ENCODE measurements at regions not wholly inside any gene's neighbourhood (a gene's known extent, or its start where the extent isn't known, plus 50 kb on each side); places are given as distances from the start of the nearest gene placed in this dataset.

DNA sequence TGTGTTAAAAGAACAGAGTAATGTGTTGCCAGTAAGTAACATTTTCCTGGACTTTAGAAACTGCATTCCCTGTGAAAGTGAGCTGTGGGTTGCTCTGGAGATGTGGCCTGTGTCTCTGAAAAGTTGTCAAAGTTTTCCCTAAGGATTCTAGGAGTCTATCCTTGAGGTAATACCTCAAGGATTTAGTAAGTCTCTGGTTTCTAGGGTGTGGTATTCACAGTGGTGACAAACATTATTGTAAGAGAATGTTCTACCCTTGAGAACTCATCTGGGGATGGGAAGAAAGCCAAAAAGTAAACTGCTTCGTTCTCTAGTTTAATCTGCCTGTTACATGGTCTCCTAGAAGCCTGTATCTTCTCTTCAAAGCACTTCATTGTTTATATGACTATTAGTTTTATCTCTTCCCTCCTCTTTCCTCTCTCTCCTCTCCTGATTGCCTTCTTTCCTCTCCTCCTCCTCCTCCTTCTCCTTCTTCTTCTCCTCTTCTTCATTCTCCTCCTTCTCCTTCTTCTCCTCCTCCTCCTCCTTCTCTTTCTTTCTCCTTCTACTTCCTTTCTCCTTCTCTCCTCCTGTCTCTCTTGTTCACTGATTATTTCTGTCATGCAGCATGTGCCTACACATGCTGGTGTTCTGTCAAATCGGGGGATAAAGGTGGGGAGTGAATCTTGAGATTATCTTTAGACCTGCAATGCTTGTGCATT is 321.3 kb downstream of the PTTG2 start (continued):
- TF ChIP-seq FOXK2 (conservative IDR thresholded peaks at IDR 0.05 in 1 of 2, IDR thresholded peaks at IDR 0.05 in 1 of 2; ENCODE audit: low read depth in 2 of 2) (0 out of 4 replicates have a peak, but pooled peaks of 1 of the 2 experiments have one; percentile 30), MCM7 (IDR thresholded peaks at IDR 0.05) (0 out of 4 replicates have a peak, but pooled peaks of 1 of the 2 experiments have one; percentile 32), FOXM1 (IDR thresholded peaks at IDR 0.05; ENCODE audit: low read depth) (no peak), FOXM1 (CRISPR knock-in tag; IDR thresholded peaks at IDR 0.05; ENCODE audit: low read depth) (no peak), CBFA2T3 (IDR thresholded peaks at IDR 0.05) (peak; percentile 79), GABPA (tag; conservative IDR thresholded peaks at IDR 0.05; ENCODE audit: low read depth) (no peak), L3MBTL2 (IDR thresholded peaks at IDR 0.05) (peak; percentile 26; the same call in 1 of the 2 replicates), NFIC (IDR thresholded peaks at IDR 0.05) (peak; percentile 70), CCNT2 (IDR thresholded peaks at IDR 0.05; ENCODE audit: borderline replicate concordance, extremely low read depth, insufficient read length, low read depth, low read length) (no peak), KDM1A (IDR thresholded peaks at IDR 0.05) (peak in 1 of 2 experiments; percentile 35; a peak in 2 of 4 replicates), HDAC1 (IDR thresholded peaks at IDR 0.05) (peak in 1 of 2 experiments; percentile 71; a peak in 3 of 4 replicates), MAZ (CRISPR knock-in tag; conservative IDR thresholded peaks at IDR 0.05 in 1 of 2, IDR thresholded peaks at IDR 0.05 in 1 of 2) (no peak), ARNT (IDR thresholded peaks at IDR 0.05) (peak in 1 of 2 experiments; percentile 60; a peak in 1 of 4 replicates), ZNF384 (IDR thresholded peaks at IDR 0.05; ENCODE audit: low read depth, low read length) (no peak), NCOA4 (IDR thresholded peaks at IDR 0.05; ENCODE audit: partially characterized antibody) (peak; percentile 72)
- TF ChIP-seq, protein P1, sequence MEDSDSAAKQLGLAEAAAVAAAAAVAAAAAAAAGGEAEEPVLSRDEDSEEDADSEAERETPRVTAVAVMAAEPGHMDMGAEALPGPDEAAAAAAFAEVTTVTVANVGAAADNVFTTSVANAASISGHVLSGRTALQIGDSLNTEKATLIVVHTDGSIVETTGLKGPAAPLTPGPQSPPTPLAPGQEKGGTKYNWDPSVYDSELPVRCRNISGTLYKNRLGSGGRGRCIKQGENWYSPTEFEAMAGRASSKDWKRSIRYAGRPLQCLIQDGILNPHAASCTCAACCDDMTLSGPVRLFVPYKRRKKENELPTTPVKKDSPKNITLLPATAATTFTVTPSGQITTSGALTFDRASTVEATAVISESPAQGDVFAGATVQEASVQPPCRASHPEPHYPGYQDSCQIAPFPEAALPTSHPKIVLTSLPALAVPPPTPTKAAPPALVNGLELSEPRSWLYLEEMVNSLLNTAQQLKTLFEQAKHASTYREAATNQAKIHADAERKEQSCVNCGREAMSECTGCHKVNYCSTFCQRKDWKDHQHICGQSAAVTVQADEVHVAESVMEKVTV (CRISPR knock-in tag; IDR thresholded peaks at IDR 0.05) = no peak
- TF ChIP-seq, protein P2, sequence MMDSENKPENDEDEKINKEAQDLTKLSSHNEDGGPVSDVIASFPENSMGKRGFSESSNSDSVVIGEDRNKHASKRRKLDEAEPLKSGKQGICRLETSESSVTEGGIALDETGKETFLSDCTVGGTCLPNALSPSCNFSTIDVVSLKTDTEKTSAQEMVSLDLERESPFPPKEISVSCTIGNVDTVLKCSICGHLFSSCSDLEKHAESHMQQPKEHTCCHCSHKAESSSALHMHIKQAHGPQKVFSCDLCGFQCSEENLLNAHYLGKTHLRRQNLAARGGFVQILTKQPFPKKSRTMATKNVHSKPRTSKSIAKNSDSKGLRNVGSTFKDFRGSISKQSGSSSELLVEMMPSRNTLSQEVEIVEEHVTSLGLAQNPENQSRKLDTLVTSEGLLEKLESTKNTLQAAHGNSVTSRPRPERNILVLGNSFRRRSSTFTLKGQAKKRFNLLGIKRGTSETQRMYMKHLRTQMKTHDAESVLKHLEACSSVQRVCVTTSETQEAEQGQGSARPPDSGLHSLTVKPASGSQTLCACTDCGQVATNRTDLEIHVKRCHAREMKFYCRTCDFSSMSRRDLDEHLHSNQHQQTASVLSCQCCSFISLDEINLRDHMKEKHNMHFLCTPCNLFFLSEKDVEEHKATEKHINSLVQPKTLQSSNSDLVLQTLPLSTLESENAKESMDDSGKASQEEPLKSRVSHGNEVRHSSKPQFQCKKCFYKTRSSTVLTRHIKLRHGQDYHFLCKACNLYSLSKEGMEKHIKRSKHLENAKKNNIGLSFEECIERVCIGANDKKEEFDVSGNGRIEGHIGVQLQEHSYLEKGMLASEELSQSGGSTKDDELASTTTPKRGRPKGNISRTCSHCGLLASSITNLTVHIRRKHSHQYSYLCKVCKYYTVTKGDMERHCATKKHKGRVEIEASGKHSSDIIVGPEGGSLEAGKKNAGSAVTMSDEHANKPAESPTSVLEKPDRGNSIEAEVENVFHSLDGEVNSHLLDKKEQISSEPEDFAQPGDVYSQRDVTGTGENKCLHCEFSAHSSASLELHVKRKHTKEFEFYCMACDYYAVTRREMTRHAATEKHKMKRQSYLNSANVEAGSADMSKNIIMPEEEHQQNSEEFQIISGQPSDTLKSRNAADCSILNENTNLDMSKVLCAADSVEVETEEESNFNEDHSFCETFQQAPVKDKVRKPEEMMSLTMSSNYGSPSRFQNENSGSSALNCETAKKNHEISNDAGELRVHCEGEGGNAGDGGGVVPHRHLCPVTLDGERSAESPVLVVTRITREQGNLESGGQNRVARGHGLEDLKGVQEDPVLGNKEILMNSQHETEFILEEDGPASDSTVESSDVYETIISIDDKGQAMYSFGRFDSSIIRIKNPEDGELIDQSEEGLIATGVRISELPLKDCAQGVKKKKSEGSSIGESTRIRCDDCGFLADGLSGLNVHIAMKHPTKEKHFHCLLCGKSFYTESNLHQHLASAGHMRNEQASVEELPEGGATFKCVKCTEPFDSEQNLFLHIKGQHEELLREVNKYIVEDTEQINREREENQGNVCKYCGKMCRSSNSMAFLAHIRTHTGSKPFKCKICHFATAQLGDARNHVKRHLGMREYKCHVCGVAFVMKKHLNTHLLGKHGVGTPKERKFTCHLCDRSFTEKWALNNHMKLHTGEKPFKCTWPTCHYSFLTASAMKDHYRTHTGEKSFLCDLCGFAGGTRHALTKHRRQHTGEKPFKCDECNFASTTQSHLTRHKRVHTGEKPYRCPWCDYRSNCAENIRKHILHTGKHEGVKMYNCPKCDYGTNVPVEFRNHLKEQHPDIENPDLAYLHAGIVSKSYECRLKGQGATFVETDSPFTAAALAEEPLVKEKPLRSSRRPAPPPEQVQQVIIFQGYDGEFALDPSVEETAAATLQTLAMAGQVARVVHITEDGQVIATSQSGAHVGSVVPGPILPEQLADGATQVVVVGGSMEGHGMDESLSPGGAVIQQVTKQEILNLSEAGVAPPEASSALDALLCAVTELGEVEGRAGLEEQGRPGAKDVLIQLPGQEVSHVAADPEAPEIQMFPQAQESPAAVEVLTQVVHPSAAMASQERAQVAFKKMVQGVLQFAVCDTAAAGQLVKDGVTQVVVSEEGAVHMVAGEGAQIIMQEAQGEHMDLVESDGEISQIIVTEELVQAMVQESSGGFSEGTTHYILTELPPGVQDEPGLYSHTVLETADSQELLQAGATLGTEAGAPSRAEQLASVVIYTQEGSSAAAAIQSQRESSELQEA (IDR thresholded peaks at IDR 0.05; ENCODE audit: low read depth) = 0 out of 2 replicates have a peak, but pooled peaks have one; percentile 28

Data from K562 (cell line).